ENCODE measurements at regions not wholly inside any gene's neighbourhood (a gene's known extent, or its start where the extent isn't known, plus 50 kb on each side); places are given as distances from the start of the nearest gene placed in this dataset.

DNA sequence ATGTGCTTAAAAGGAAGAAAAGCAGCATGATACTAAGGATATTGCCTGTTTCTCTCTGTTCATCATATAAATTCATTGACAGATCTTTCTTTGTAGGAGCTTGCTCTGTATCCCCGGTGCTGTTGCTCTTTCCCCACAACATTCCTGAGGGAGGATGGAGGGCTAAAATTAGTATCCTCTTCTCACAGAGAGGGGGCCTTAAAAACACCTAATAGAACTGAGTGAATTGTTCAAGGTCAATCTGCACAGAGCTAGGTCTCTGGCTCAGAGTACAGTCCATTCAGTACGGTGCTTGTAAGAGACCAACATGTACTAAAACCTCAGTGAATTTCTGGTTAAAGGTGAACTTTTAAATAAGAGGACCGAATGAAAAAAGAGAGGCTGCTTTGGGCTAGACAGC is 88.7 kb downstream of the PALM2AKAP2 start:
- H3K9ac ChIP-seq (ENCODE audit: insufficient read length): no peak overlapping the region
- TF ChIP-seq FOXP2 (optimal IDR thresholded peaks at IDR 0.05; ENCODE audit: control extremely low read depth, extremely low read length, insufficient read depth): no peak
- TF ChIP-seq POLR2AphosphoS5 (IDR thresholded peaks at IDR 0.05; ENCODE audit: borderline replicate concordance, low read depth, low read length): no peak
- no peak for TF ChIP-seq EZH2 (IDR thresholded peaks at IDR 0.05)
- H3K36me3 ChIP-seq (ENCODE audit: insufficient read depth, low read length): no peaks in the 10 kb centered on the region
- no peak for DNase-seq (ENCODE audit: low read depth, low spot score)
- H3K9me3 ChIP-seq (ENCODE audit: low read depth, low read length): no peaks in the 10 kb centered on the region
- no peak overlapping the region for H3K27ac ChIP-seq
- no peak overlapping the region for H3K4me3 ChIP-seq

DNA sequence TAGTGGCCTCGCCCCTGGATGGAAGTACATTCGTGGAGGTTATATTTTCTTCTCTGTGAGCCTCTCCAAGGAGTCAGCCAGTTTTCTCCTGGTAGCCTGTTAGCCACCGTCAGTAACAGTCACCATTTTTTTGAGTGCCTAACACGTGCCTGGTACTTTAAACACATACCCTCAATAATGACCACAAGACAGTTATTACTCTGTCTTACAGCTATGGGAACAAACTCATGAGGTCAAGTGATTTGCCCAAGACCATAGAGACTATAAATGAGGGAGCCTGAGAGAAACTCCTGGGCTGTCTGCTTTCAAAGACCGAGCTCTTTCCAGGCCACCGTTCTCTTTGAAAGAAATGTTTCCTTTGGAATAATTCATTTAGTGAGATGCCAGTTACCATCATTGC is 90.4 kb downstream of the PALM2AKAP2 start:
- no peak for DNase-seq (ENCODE audit: low read depth, low spot score)
- no peak overlapping the region for H3K27ac ChIP-seq
- H3K9me3 ChIP-seq (ENCODE audit: low read depth, low read length): no peaks in the 10 kb centered on the region
- no peak overlapping the region for H3K4me3 ChIP-seq
- H3K9ac ChIP-seq (ENCODE audit: insufficient read length): no peak overlapping the region
- TF ChIP-seq FOXP2 (optimal IDR thresholded peaks at IDR 0.05; ENCODE audit: control extremely low read depth, extremely low read length, insufficient read depth) (no peak), POLR2AphosphoS5 (IDR thresholded peaks at IDR 0.05; ENCODE audit: borderline replicate concordance, low read depth, low read length) (no peak), EZH2 (IDR thresholded peaks at IDR 0.05) (no peak)
- no peaks in the 10 kb centered on the region for H3K36me3 ChIP-seq (ENCODE audit: insufficient read depth, low read length)

DNA sequence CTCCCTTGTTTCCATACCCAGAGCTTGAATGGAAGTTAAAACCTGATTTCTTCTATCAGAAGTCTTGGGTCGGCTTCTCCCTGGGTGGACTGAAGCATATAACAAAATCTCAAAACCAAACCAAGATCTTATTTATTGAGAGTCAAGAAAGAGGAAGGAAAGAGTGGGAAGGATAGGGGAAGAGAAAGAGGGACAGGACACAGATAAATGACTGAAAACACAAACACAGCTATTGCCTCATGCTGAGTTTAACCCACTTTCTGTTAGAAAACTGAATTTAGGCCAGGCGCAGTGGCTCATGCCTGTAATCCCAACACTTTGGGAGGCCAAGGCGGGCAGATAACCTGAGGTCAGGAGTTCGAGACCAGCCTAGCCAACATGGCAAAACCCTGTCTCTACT is 92.9 kb downstream of the PALM2AKAP2 start:
- Histone ChIP-seq H3K9me3 (ENCODE audit: low read depth, low read length) (no peaks in the 10 kb centered on the region), H3K36me3 (ENCODE audit: insufficient read depth, low read length) (no peaks in the 10 kb centered on the region)
- DNase-seq (ENCODE audit: low read depth, low spot score): no peak

DNA sequence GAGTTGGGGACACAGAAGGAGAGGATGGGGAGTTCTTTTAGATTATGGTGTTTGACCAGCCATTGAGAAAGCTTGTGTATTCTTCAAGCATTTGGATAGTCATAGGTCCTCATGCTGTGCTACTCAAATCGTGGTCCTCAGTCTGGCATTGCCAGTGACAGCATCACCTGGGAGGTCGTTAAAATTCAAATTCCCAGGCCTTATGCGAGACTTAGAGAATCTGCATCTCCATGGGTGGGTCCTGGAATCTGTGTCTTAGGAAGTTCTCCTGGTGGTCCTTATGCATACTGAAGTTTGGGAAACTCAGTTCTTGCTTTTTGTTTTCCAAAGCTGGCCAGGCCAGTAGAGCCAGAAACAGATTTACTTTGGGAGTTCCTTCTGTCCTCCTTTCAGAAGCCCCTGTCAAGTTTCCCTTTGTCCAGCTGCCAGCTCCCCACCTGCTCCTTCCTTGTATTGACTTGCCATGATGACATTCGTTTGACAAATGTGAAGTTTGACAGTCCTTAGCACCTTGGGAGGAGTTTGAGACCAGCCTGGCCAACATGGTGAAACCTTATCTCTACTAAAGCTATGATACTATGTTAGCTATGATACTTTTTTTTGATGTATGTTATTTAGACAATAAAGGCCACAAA is 95.6 kb downstream of the PALM2AKAP2 start:
- DNase-seq (ENCODE audit: low read depth, low spot score): no peak

More for the DNA sequence above, 92.9 kb downstream of the PALM2AKAP2 start:
- Histone ChIP-seq H3K4me3 (no peak overlapping the region), H3K9ac (ENCODE audit: insufficient read length) (no peak overlapping the region), H3K27ac (no peak overlapping the region)
- TF ChIP-seq EZH2 (IDR thresholded peaks at IDR 0.05): no peak
- no peak for TF ChIP-seq FOXP2 (optimal IDR thresholded peaks at IDR 0.05; ENCODE audit: control extremely low read depth, extremely low read length, insufficient read depth)
- no peak for TF ChIP-seq POLR2AphosphoS5 (IDR thresholded peaks at IDR 0.05; ENCODE audit: borderline replicate concordance, low read depth, low read length)

DNA sequence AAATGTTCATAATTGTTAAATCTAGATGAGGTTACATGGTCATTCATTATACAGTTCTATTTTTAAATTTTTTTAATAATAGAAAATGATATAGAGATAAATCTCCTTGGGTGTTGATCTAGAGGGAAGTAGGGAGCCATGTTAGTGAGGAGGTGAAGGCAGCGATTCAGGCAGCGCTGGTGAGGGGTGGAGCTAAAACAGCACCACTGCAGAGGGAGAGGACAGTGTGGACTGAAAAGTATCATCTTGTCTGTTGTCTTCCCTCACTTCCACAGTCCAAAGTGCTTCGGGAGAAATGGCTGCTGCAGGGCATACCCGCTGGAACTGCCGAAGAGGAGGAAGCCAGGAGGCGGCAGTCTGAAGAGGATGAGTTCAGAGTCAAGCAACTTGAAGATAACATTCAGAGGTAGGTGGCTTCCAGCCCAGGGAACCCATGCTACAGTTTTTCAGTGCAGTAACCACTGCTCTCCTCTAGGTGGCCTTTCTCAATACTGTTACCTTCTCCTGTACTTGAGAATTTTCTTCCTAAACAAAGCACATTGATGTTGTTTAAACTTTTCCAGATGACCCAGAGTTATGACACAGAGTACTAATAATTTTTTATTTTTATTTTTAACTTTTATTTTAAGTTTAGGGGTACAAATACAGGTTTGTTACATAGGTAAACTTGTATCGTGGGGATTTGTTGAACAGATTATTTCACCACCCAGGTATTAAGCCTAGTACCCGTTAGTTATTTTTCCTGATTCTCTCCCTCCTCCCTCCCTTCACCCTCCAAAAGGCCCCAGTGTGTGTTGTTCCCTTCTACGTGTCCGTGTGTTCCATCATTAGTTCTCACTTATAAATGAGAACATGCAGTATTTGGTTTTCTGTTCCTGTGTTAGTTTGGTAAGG is 100.5 kb downstream of the PALM2AKAP2 start:
- Histone ChIP-seq H3K36me3 (ENCODE audit: insufficient read depth, low read length) (peaks cover 19% of the 10 kb centered on the region; the same call in 1 of the 2 replicates), H3K4me3 (no peak overlapping the region), H3K9me3 (ENCODE audit: low read depth, low read length) (no peaks in the 10 kb centered on the region), H3K27ac (no peak overlapping the region), H3K9ac (ENCODE audit: insufficient read length) (no peak overlapping the region)
- DNase-seq (ENCODE audit: low read depth, low spot score): no peak
- TF ChIP-seq POLR2AphosphoS5 (IDR thresholded peaks at IDR 0.05; ENCODE audit: borderline replicate concordance, low read depth, low read length) (no peak), FOXP2 (optimal IDR thresholded peaks at IDR 0.05; ENCODE audit: control extremely low read depth, extremely low read length, insufficient read depth) (no peak)

More for the DNA sequence above, 95.6 kb downstream of the PALM2AKAP2 start:
- no peak overlapping the region for H3K4me3 ChIP-seq
- no peaks in the 10 kb centered on the region for H3K9me3 ChIP-seq (ENCODE audit: low read depth, low read length)
- no peak overlapping the region for H3K27ac ChIP-seq
- no peak overlapping the region for H3K9ac ChIP-seq (ENCODE audit: insufficient read length)
- no peaks in the 10 kb centered on the region for H3K36me3 ChIP-seq (ENCODE audit: insufficient read depth, low read length)
- TF ChIP-seq POLR2AphosphoS5 (IDR thresholded peaks at IDR 0.05; ENCODE audit: borderline replicate concordance, low read depth, low read length) (no peak), EZH2 (IDR thresholded peaks at IDR 0.05) (no peak), FOXP2 (optimal IDR thresholded peaks at IDR 0.05; ENCODE audit: control extremely low read depth, extremely low read length, insufficient read depth) (no peak)

DNA sequence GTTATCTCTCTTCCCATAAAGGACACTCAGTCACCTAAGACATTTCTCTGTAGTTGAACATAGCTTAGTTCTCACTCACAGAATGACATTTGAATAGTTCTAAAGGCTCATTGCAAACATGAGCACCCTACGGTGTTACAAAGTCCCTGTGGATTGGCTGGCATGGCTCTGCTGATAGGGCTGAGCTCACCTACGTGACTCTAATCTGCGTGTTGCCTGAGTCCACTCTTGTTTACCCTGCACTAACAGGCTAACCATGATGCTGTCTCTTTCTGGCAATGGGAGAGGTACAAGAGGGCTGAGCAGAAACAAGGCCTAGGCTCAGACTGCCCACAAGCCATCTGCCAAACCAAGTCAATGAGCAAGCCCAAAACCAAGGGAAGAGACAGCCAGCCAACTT is 103.6 kb downstream of the PALM2AKAP2 start:
- Histone ChIP-seq H3K4me3 (no peak overlapping the region), H3K9me3 (ENCODE audit: low read depth, low read length) (no peaks in the 10 kb centered on the region), H3K9ac (ENCODE audit: insufficient read length) (no peak overlapping the region), H3K36me3 (ENCODE audit: insufficient read depth, low read length) (peaks cover 19% of the 10 kb centered on the region; the same call in 1 of the 2 replicates), H3K27ac (no peak overlapping the region)
- DNase-seq (ENCODE audit: low read depth, low spot score): no peak
- TF ChIP-seq POLR2AphosphoS5 (IDR thresholded peaks at IDR 0.05; ENCODE audit: borderline replicate concordance, low read depth, low read length) (no peak), FOXP2 (optimal IDR thresholded peaks at IDR 0.05; ENCODE audit: control extremely low read depth, extremely low read length, insufficient read depth) (no peak), EZH2 (IDR thresholded peaks at IDR 0.05) (no peak)

DNA sequence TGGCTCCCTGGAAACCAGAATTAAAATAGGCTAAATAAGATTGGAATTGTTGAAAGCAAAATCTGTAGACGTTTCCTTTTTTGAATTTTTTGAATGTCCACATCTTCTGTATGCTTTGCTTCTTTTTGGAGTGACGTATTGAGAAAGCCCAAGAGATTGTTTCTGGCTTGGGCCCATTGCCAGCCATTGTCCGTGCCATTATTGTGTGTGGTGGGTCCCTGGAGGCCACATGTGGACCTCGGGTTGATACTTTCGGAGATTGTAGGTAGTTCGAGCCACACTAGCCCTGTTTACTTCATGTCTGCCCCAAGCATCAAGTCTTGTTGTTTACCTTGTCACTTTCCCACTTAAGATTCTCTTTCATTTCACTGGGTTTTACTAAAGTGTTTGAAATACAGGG is 106.0 kb downstream of the PALM2AKAP2 start:
- Histone ChIP-seq H3K4me3 (no peak overlapping the region), H3K9me3 (ENCODE audit: low read depth, low read length) (no peaks in the 10 kb centered on the region), H3K9ac (ENCODE audit: insufficient read length) (no peak overlapping the region), H3K36me3 (ENCODE audit: insufficient read depth, low read length) (peaks cover 23% of the 10 kb centered on the region; the same call in 1 of the 2 replicates), H3K27ac (peak overlapping the region; percentile 52; the same call in 1 of the 2 replicates)
- DNase-seq (ENCODE audit: low read depth, low spot score): no peak
- TF ChIP-seq EZH2 (IDR thresholded peaks at IDR 0.05) (no peak), FOXP2 (optimal IDR thresholded peaks at IDR 0.05; ENCODE audit: control extremely low read depth, extremely low read length, insufficient read depth) (no peak), POLR2AphosphoS5 (IDR thresholded peaks at IDR 0.05; ENCODE audit: borderline replicate concordance, low read depth, low read length) (no peak)

DNA sequence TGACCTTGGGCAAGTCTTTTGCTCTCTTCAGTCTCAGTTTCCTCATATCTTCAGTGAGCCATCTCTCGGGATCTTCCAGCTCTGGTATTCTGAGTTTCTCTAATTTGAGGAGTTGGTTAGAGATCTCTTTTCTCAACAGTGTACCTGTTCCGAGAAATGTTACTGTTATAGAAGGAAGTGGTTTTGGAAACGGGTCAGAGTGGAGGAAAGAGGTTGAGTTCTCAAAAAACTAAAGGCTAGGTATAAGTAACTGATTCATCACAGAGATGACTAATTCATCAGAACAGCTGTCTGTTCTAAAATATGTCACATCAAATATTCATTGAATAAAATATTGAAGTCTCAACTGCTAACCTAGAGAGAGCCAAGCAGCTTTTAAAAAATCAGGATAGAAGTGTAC is 106.6 kb downstream of the PALM2AKAP2 start:
- no peak for DNase-seq (ENCODE audit: low read depth, low spot score)
- Histone ChIP-seq H3K9ac (ENCODE audit: insufficient read length) (no peak overlapping the region), H3K36me3 (ENCODE audit: insufficient read depth, low read length) (peaks cover 18% of the 10 kb centered on the region; the same call in 1 of the 2 replicates), H3K9me3 (ENCODE audit: low read depth, low read length) (no peaks in the 10 kb centered on the region), H3K27ac (peak overlapping the region; percentile 57), H3K4me3 (no peak overlapping the region)
- TF ChIP-seq EZH2 (IDR thresholded peaks at IDR 0.05) (no peak), POLR2AphosphoS5 (IDR thresholded peaks at IDR 0.05; ENCODE audit: borderline replicate concordance, low read depth, low read length) (no peak), FOXP2 (optimal IDR thresholded peaks at IDR 0.05; ENCODE audit: control extremely low read depth, extremely low read length, insufficient read depth) (no peak)
